SU-DHL-6 (cell line): ENCODE measurements at regions not wholly inside any gene's neighbourhood (a gene's known extent, or its start where the extent isn't known, plus 50 kb on each side); places are given as distances from the start of the nearest gene placed in this dataset.

Source experiments
- CTCF ChIP-seq: fragments of 200-600 bp; sonication (generic); IDR thresholded peaks from one replicate; pipeline ENCODE4 v1.5.1; 2017; ENCODE audit warnings: antibody characterized with exemption, mild to moderate bottlenecking, low read length, moderate library complexity; ENCODE audit not compliant: insufficient read depth, poor library complexity, severe bottlenecking
- EZH2phosphoT487 ChIP-seq: fragments of 200-600 bp; sonication (generic), shearing (Covaris generic); conservative IDR thresholded peaks from 2 replicates; pipeline ENCODE4 v1.6.1; 2018; ENCODE audit warnings: mild to moderate bottlenecking, antibody characterized with exemption, low read length, moderate library complexity, mixed read lengths

- no peak for TF ChIP-seq CTCF
- TF ChIP-seq EZH2phosphoT487 = no peak
Measured at GRCh38 chr3:24963762-24964625, 464.1 kb upstream of the RARB start.
